GM20000 (cell line): ENCODE measurements at regions not wholly inside any gene's neighbourhood (a gene's known extent, or its start where the extent isn't known, plus 50 kb on each side); places are given as distances from the start of the nearest gene placed in this dataset.

Experiments used
- DNase-seq: peaks from one replicate; pipeline ENCODE4 v3.0.0; 2012; ENCODE audit warnings: low spot score
- CTCF ChIP-seq: IDR thresholded peaks from 2 replicates; pipeline ENCODE4 v1.5.1; 2012; ENCODE audit warnings: mild to moderate bottlenecking, control low read depth; ENCODE audit errors: extremely low read depth, missing control alignments

GRCh38 chr9:90099262-90099963 lies 494.6 kb downstream of the GADD45G start:
- TF ChIP-seq CTCF: no peak
- DNase-seq: no peak

- no peak for DNase-seq
Measured at GRCh38 chr9:90100014-90100413, 495.2 kb downstream of the GADD45G start.

GRCh38 chr9:90102292-90102901 lies 497.6 kb downstream of the GADD45G start:
- TF ChIP-seq CTCF: peak; percentile 65
- peak; percentile 87 for DNase-seq

More at GRCh38 chr9:90100014-90100413, 495.2 kb downstream of the GADD45G start:
- TF ChIP-seq CTCF: no peak

GRCh38 chr9:90103771-90104170 lies 499.0 kb downstream of the GADD45G start:
- TF ChIP-seq CTCF: no peak
- no peak for DNase-seq

- TF ChIP-seq CTCF: no peak
- no peak for DNase-seq
Measured at GRCh38 chr9:90105773-90106172, 501.0 kb downstream of the GADD45G start.

- no peak for TF ChIP-seq CTCF
- no peak for DNase-seq
Measured at GRCh38 chr9:90107040-90107725, 502.4 kb downstream of the GADD45G start.
